HEK293T (cell line): ENCODE measurements at regions not wholly inside any gene's neighbourhood (a gene's known extent, or its start where the extent isn't known, plus 50 kb on each side); places are given as distances from the start of the nearest gene placed in this dataset.

Source experiments
- BHLHE40 ChIP-seq: fragments of 450-650 bp; IDR thresholded peaks from 2 replicates; pipeline ENCODE4 v1.6.1; 2016; ENCODE audit warnings: mild to moderate bottlenecking, moderate library complexity, borderline replicate concordance
- CTBP1 ChIP-seq: fragments of 450-650 bp; IDR thresholded peaks from 2 replicates; pipeline ENCODE4 v1.6.1; 2016; ENCODE audit warnings: borderline replicate concordance
- FOXK2 ChIP-seq: fragments of 450-650 bp; IDR thresholded peaks from 2 replicates; pipeline ENCODE4 v1.6.1; 2016; ENCODE audit warnings: mild to moderate bottlenecking
- FOXM1 ChIP-seq: fragments of 450-650 bp; IDR thresholded peaks from 2 replicates; pipeline ENCODE4 v1.6.1; 2017; ENCODE audit warnings: mild to moderate bottlenecking, borderline replicate concordance
- HDGF ChIP-seq: fragments of 450-650 bp; IDR thresholded peaks from 2 replicates; pipeline ENCODE4 v1.6.1; 2017; ENCODE audit warnings: antibody characterized with exemption, borderline replicate concordance
- NFRKB ChIP-seq: fragments of 450-650 bp; IDR thresholded peaks from 2 replicates; pipeline ENCODE4 v1.6.1; 2016; ENCODE audit warnings: mild to moderate bottlenecking, moderate library complexity
- SP1 ChIP-seq: fragments of 450-650 bp; IDR thresholded peaks from 2 replicates; pipeline ENCODE4 v1.6.1; 2017
- SUZ12 ChIP-seq: fragments of 450-650 bp; IDR thresholded peaks from 2 replicates; pipeline ENCODE4 v1.6.1; 2016; ENCODE audit warnings: mild to moderate bottlenecking
- ZNF384 ChIP-seq: fragments of 450-650 bp; IDR thresholded peaks from 2 replicates; pipeline ENCODE4 v1.6.1; 2016
- TF ChIP-seq, protein P1 (sequence below): fragments of 450-650 bp; IDR thresholded peaks from 2 replicates; pipeline ENCODE4 v1.6.1; 2016

GRCh38 chr7:9091282-9091681 is 657.9 kb downstream of the NXPH1 start:
- TF ChIP-seq, protein P1, sequence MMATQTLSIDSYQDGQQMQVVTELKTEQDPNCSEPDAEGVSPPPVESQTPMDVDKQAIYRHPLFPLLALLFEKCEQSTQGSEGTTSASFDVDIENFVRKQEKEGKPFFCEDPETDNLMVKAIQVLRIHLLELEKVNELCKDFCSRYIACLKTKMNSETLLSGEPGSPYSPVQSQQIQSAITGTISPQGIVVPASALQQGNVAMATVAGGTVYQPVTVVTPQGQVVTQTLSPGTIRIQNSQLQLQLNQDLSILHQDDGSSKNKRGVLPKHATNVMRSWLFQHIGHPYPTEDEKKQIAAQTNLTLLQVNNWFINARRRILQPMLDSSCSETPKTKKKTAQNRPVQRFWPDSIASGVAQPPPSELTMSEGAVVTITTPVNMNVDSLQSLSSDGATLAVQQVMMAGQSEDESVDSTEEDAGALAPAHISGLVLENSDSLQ, result no peak
- TF ChIP-seq SUZ12, result no peak
- TF ChIP-seq FOXM1, result no peak
- TF ChIP-seq ZNF384, result no peak
- TF ChIP-seq NFRKB, result no peak
- TF ChIP-seq SP1, result no peak
- TF ChIP-seq FOXK2, result no peak
- TF ChIP-seq CTBP1, result no peak
- no peak for TF ChIP-seq HDGF
- TF ChIP-seq BHLHE40, result no peak
